Endodermal cell (in vitro differentiated cells): ENCODE measurements at regions not wholly inside any gene's neighbourhood (a gene's known extent, or its start where the extent isn't known, plus 50 kb on each side); places are given as distances from the start of the nearest gene placed in this dataset.

Experiments
- DNase-seq: peaks from one replicate; pipeline ENCODE4 v3.0.0-alpha.2; 2017
- H3K27ac ChIP-seq: 2 replicates; pipeline ENCODE4 v1.5.1; 2013; ENCODE audit warnings: mild to moderate bottlenecking, low read depth, low read length, moderate library complexity
- H3K27me3 ChIP-seq: 2 replicates; pipeline ENCODE4 v1.6.1; 2013; ENCODE audit warnings: mild to moderate bottlenecking, low read length, moderate library complexity; ENCODE audit not compliant: insufficient read depth, control insufficient read depth, poor library complexity, severe bottlenecking
- H3K36me3 ChIP-seq: 2 replicates; pipeline ENCODE4 v1.7.0; 2013; ENCODE audit warnings: mild to moderate bottlenecking, low read length, moderate library complexity; ENCODE audit not compliant: control insufficient read depth, insufficient read depth
- H3K4me1 ChIP-seq: one replicate; pipeline ENCODE4 v1.7.0; 2013; ENCODE audit warnings: low read length; ENCODE audit not compliant: control insufficient read depth, insufficient read depth
- H3K4me3 ChIP-seq: 2 replicates; pipeline ENCODE4 v1.5.1; 2013; ENCODE audit warnings: mild to moderate bottlenecking, low read length, moderate library complexity
- H3K9ac ChIP-seq: 2 replicates; pipeline ENCODE4 v1.6.1; 2013; ENCODE audit warnings: mild to moderate bottlenecking, low read length, moderate library complexity; ENCODE audit not compliant: poor library complexity, severe bottlenecking; ENCODE audit errors: extremely low read depth
- H3K9me3 ChIP-seq: 2 replicates; pipeline ENCODE4 v1.6.1; 2013; ENCODE audit warnings: mild to moderate bottlenecking, low read length, moderate library complexity; ENCODE audit not compliant: control insufficient read depth
- H3K27ac Mint-ChIP-seq: 2 replicates; pipeline ENCODE4 v1.8.0; 2020; ENCODE audit warnings: mixed read lengths
- H3K27me3 Mint-ChIP-seq: 2 replicates; pipeline ENCODE4 v1.8.0; 2021; ENCODE audit warnings: mild to moderate bottlenecking, mixed read lengths; ENCODE audit not compliant: insufficient read depth
- H3K36me3 Mint-ChIP-seq: 2 replicates; pipeline ENCODE4 v1.8.0; 2020; ENCODE audit warnings: low read depth, mixed read lengths
- H3K4me1 Mint-ChIP-seq: 2 replicates; pipeline ENCODE4 v1.8.0; 2020; ENCODE audit warnings: mixed read lengths
- H3K4me3 Mint-ChIP-seq: 2 replicates; pipeline ENCODE4 v1.8.0; 2020; ENCODE audit warnings: mild to moderate bottlenecking, moderate library complexity, mixed read lengths
- H3K9me3 Mint-ChIP-seq: 2 replicates; pipeline ENCODE4 v1.8.0; 2020; ENCODE audit warnings: mild to moderate bottlenecking, mixed read lengths
- CTCF ChIP-seq: fragments of 200-600 bp; sonication (generic); conservative IDR thresholded peaks from 2 replicates; pipeline ENCODE4 v1.5.0; 2021; ENCODE audit warnings: antibody characterized with exemption, mild to moderate bottlenecking
- WGBS, 2 experiments: methylation state at CpG; one replicate each; pipeline versions ENCODE4 v1.1.5 to v1.1.7; 2013; ENCODE audit warnings: missing lambda C conversion rate in 2 of 2, mixed read lengths in 1 of 2; ENCODE audit not compliant: insufficient coverage in 1 of 2, insufficient read length in 1 of 2; 5-methylcytosine and 5-hydroxymethylcytosine counted together

DNA sequence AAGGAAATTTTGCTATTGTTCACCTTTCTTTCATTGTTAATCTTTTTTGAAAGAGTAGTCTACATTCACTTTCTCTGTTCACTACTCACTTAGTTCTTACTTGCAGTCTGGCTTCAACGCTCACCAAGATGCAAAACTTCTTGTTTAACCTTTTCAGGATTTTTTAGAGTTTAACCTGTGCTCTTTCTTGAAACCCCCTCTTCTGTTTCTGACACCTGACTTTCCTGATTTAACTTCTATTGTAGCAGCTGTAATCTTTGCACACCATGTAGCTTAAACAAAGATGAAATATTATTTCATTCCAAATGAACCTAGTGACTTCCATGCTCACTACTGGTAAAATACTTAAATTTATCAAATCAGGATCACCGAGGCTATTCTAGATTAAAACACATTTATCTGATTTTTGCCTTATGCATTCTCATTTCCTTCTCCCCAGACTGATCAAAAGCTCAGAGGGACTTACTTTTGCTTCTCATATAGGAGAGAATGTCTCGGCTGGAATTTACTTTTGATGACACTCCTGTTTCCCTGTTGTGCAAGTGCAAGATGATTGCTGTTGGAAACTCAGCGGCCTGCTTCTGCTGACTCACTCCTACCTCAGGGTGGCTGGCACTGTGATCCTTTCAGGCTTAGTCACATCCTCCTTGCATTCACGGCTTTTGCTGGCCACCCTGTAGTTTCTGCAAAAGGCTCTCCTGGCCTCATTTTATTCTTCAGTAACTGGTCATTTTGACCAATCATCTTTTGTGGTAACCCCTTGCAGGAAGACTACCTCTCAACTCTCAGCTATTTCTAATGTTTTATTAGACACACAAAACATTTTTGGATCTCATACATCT, 109.3 kb upstream of the IFNE start:
- no peaks in the 10 kb centered on the region for H3K9me3 ChIP-seq
- 51% methylated on average over 5 of the region's 5 CpGs for WGBS, 2 experiments
- no peak for TF ChIP-seq CTCF
- peaks cover 29% of the 10 kb centered on the region for H3K4me1 Mint-ChIP-seq
- no peak overlapping the region for H3K9ac ChIP-seq
- H3K4me3 ChIP-seq, result no peak overlapping the region
- H3K9me3 Mint-ChIP-seq, result no peaks in the 10 kb centered on the region
- H3K36me3 Mint-ChIP-seq, result no peaks in the 10 kb centered on the region
- no peaks in the 10 kb centered on the region for H3K27me3 ChIP-seq
- DNase-seq, result peak; percentile 88
- H3K4me1 ChIP-seq, result peaks cover 3% of the 10 kb centered on the region
- H3K36me3 ChIP-seq, result no peaks in the 10 kb centered on the region
- H3K27ac ChIP-seq, result no peak overlapping the region
- H3K4me3 Mint-ChIP-seq, result no peak overlapping the region
- no peaks in the 10 kb centered on the region for H3K27me3 Mint-ChIP-seq
- H3K27ac Mint-ChIP-seq, result peak overlapping the region; percentile 4

GRCh38 chr9:21592063-21592338, 109.9 kb upstream of the IFNE start:
- no peaks in the 10 kb centered on the region for H3K27me3 ChIP-seq
- no peaks in the 10 kb centered on the region for H3K9me3 ChIP-seq
- H3K36me3 ChIP-seq, result no peaks in the 10 kb centered on the region
- peak overlapping the region; percentile 4 for H3K27ac Mint-ChIP-seq
- H3K4me1 Mint-ChIP-seq, result peaks cover 34% of the 10 kb centered on the region
- 88 to 95% methylated on average over 3 of the region's 3 CpGs for WGBS, 2 experiments
- H3K4me3 Mint-ChIP-seq, result no peak overlapping the region
- H3K9ac ChIP-seq, result no peak overlapping the region
- H3K27me3 Mint-ChIP-seq, result no peaks in the 10 kb centered on the region
- no peak for TF ChIP-seq CTCF
- no peak overlapping the region for H3K4me3 ChIP-seq
- no peaks in the 10 kb centered on the region for H3K9me3 Mint-ChIP-seq
- no peak overlapping the region for H3K27ac ChIP-seq
- H3K4me1 ChIP-seq, result peaks cover 5% of the 10 kb centered on the region
- H3K36me3 Mint-ChIP-seq, result no peaks in the 10 kb centered on the region
- no peak for DNase-seq

GRCh38 chr9:21597284-21597683, 115.2 kb upstream of the IFNE start:
- Mint-ChIP-seq H3K4me1 (peaks cover 23% of the 10 kb centered on the region), H3K36me3 (no peaks in the 10 kb centered on the region), H3K4me3 (no peak overlapping the region), H3K9me3 (no peaks in the 10 kb centered on the region), H3K27ac (no peak overlapping the region), H3K27me3 (peaks cover 2% of the 10 kb centered on the region)
- Histone ChIP-seq H3K27me3 (no peaks in the 10 kb centered on the region), H3K27ac (no peak overlapping the region), H3K36me3 (no peaks in the 10 kb centered on the region), H3K9me3 (no peaks in the 10 kb centered on the region), H3K4me1 (peaks cover 5% of the 10 kb centered on the region), H3K4me3 (no peak overlapping the region), H3K9ac (no peak overlapping the region)
- 92 to 93% methylated on average over 4 of the region's 4 CpGs for WGBS, 2 experiments
- no peak for DNase-seq
- TF ChIP-seq CTCF, result no peak
